HG02943 (cell line): ENCODE measurements at regions not wholly inside any gene's neighbourhood (a gene's known extent, or its start where the extent isn't known, plus 50 kb on each side); places are given as distances from the start of the nearest gene placed in this dataset.

Experiments used
- ATAC-seq: cut with Tn5 transposase; IDR thresholded peaks from one replicate; pipeline ENCODE4 v1.9.1; 2021; ENCODE audit warnings: mild to moderate bottlenecking, low read depth, moderate library complexity; ENCODE audit not compliant: unreplicated experiment

GRCh38 chr4:19925516-19925915, 326.2 kb upstream of the SLIT2 start:
- ATAC-seq = no peak

- no peak for ATAC-seq
Observed at GRCh38 chr4:19924761-19925160, 326.9 kb upstream of the SLIT2 start.

- no peak for ATAC-seq
Observed at GRCh38 chr4:19915276-19915675, 336.4 kb upstream of the SLIT2 start.

DNA sequence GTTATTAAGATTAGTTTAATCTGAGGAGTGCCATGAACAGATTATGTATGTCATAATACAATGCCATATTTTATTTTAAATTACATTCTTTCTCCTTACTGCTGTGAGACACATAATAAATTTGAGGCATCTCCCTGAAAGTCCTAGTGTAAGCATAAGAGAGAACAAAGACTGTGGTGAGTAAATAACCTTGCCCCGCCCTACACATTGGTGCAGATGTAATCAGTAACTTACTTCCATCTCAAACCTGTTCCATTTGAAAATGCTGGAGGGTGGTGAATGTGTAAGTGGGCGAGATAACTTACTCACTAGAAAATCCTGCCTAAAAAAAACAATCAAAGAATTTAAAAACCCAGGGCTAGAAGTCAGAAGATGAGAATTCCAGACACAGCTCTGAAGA, 338.1 kb upstream of the SLIT2 start:
- ATAC-seq = no peak

GRCh38 chr4:19910861-19911525, 340.7 kb upstream of the SLIT2 start:
- no peak for ATAC-seq

GRCh38 chr4:19905024-19905423, 346.7 kb upstream of the SLIT2 start:
- ATAC-seq = no peak

- ATAC-seq = no peak
Observed at GRCh38 chr4:19888587-19888986, 363.1 kb upstream of the SLIT2 start.

- no peak for ATAC-seq
Observed at GRCh38 chr4:19883841-19884240, 367.9 kb upstream of the SLIT2 start.

GRCh38 chr4:19880206-19880605, 371.5 kb upstream of the SLIT2 start:
- no peak for ATAC-seq

- no peak for ATAC-seq
Observed at GRCh38 chr4:19879330-19879729, 372.4 kb upstream of the SLIT2 start.

DNA sequence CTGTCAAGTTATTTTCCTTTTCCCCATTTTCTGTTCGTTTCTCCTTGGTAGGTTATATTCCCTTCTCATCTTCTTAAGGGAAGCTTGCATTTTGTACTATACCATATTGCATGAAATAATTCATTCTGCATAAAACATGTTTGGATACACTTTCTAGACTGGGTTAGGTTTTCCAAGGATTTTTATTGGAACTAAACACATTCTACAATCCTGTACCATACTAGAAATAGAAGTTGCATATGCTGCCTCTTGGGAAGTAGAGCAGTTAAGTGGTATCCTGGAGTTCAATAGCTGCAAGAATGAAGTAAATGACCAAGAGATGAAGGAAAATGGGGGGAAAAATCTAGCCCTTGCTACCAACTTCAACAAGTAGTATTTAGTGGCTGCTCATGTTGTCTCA, 393.7 kb upstream of the SLIT2 start:
- ATAC-seq = no peak

DNA sequence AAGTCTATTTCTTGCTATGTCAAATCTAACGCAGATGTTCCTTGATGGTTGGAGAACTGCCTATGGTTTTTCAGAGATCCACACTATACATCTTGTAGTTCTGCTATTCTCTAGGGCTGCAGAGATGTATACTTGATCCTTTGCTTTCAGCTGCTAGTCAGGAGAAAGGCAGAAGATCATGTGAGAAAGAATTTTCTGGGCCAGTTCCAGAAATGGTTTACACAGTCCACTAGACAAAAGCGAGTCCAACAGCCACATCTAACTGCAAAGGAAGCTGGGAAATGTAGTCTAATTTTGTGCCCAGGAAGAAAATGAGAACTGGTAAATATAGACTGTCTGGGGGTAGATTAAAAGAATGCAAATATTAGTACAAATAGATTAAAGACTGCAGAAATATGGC, 394.3 kb upstream of the SLIT2 start:
- ATAC-seq = no peak

- no peak for ATAC-seq
Observed at GRCh38 chr4:19850909-19851308, 400.8 kb upstream of the SLIT2 start.

DNA sequence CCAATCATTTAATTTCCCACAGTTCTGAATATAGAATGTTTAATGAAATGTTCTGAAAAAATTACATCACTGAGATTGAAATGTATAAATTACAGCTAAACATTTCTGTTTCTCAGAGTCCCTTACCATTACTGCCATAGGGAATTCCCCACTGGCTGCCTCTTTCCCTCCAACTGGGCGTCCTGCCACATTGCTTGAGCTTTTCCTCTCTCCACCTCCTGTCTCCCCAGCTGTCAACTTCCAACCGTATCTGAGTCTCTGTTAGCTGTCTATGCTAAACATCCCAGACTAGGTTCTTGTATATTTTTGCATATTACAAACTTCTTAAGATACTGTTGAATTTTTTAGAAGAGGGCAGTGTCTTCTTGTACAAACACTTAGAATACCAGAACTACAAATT, 407.3 kb upstream of the SLIT2 start:
- ATAC-seq = no peak

GRCh38 chr4:19842471-19842870, 409.2 kb upstream of the SLIT2 start:
- ATAC-seq = no peak

DNA sequence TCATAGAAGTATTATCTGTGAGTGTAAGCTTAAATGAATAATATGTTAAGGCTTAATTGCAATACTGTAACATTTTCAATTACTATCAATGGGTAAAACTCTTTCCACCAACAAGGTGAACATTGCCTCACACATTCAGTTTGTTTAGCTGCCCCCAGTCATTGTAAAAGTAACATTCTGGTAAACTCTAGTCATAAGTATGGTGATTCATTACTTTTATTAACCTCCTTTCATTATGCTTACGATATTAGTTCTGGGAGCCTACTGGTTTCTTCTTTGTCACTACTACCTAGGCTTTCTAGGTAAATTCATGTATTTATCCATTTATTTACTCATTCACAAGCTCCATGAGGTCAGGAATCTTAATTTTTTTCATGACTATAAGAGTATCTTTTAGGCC, 412.8 kb upstream of the SLIT2 start:
- no peak for ATAC-seq

DNA sequence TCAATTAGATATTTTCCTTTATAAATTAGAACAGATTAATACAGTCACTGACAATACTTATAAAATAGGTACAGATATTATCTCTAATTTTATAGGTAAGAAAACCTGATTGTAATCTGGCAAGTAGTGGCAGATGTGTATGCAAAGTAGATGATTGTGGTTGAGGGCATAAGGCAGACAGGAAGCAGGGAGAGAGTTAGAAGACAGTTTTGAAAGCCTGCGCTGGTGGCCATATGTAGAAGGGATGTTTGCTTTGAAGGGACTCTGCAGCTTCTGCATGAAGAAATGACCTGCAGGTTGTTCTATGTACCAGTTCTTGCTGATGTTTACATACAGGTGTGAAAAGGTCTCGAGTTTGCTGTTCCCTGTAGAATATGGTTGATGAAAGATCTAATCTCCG, 416.3 kb upstream of the SLIT2 start:
- no peak for ATAC-seq

DNA sequence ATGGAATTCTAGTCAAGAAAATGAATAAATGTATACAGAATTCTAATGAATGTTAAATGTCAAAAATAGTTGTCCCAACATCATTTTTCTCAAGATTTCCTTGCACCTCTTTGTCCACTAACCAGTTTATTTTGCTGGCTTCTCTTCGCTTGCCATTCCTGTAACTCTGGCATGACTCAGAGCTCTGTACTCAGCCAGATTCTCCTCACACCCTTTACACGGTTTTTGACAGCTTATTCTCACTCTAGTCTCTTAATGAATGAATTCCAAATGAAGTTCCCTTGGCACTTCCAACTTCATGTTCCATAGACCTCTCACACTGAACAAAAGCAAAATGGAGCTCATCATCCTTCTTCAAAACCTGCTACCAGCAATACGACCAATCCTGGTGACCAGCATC, 419.3 kb upstream of the SLIT2 start:
- ATAC-seq = no peak

- no peak for ATAC-seq
Observed at GRCh38 chr4:19831644-19832285, 419.9 kb upstream of the SLIT2 start.

DNA sequence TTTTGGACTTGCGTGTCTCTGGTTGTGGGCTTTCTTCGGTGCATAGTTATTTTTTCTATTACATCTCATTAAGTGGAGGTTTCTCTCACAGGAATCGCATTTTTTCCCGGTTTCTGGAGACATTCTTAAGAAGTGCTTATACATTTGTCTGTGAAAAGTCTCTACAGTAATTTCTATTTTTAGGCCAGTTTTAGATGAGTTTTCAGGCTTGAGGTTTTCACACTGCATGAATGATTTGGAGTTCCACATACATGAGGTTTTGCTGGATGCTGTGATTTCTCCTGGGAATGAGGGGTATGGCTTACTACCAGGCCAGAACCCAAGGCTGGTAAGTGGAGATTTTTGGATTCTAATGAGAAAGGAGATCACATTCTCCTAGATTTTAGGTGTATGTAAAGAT, 422.6 kb upstream of the SLIT2 start:
- no peak for ATAC-seq

- ATAC-seq = no peak
Observed at GRCh38 chr4:19823781-19824180, 427.9 kb upstream of the SLIT2 start.

GRCh38 chr4:19819737-19820136, 432.0 kb upstream of the SLIT2 start:
- ATAC-seq = no peak

DNA sequence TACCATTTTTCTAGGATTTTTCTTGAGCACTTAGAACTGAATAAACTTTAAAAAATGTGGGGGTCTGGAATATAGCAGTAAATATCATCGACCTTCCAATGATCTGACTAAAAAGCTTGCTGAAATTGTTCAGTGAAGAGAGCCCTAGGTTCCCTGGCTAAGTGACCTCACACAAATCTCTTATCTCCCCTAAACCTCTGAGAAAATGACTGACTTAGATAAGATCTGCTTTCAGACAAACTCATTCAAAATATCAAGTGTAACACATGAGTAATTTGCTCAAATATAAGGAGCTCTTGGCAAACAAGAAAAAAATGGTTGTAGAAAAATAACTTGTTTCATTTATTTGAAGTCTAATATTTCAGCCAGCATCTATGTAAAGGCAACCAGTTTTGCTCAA, 441.7 kb upstream of the SLIT2 start:
- no peak for ATAC-seq
